HG02588 (cell line): ENCODE measurements at regions not wholly inside any gene's neighbourhood (a gene's known extent, or its start where the extent isn't known, plus 50 kb on each side); places are given as distances from the start of the nearest gene placed in this dataset.

Experiments
- ATAC-seq: cut with Tn5 transposase; IDR thresholded peaks from one replicate; pipeline ENCODE4 v1.9.1; 2021; ENCODE audit warnings: mild to moderate bottlenecking, moderate library complexity; ENCODE audit not compliant: unreplicated experiment

GRCh38 chr1:232484856-232485255, 145.1 kb downstream of the SIPA1L2 start:
- no peak for ATAC-seq

GRCh38 chr1:232483826-232484225, 146.1 kb downstream of the SIPA1L2 start:
- no peak for ATAC-seq

- ATAC-seq, result no peak
Measured at GRCh38 chr1:232481091-232481490, 148.8 kb downstream of the SIPA1L2 start.

GRCh38 chr1:232477728-232478127, 152.2 kb downstream of the SIPA1L2 start:
- no peak for ATAC-seq

DNA sequence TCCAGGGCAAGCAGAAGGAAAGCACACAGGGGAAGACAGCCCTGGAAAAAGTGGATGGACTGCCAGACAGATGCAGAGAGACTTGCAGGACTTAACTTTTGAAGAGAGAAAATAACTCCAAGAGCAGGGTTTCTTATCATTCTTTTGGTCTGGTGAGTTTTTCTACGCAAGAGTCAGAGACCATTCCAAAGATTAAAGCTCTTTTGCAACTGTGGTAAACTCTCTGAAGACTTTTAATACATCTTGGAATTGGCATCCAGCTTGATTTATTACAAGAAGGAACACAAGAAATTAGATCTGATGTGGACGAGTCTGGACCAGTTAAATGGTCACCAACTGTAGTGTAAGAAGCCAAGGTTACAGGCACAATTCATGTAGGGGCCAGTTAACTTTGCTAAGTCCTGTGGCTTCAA, 153.4 kb downstream of the SIPA1L2 start:
- no peak for ATAC-seq

- ATAC-seq, result no peak
Measured at GRCh38 chr1:232474826-232475225, 155.1 kb downstream of the SIPA1L2 start.

GRCh38 chr1:232473900-232474299, 156.0 kb downstream of the SIPA1L2 start:
- no peak for ATAC-seq

DNA sequence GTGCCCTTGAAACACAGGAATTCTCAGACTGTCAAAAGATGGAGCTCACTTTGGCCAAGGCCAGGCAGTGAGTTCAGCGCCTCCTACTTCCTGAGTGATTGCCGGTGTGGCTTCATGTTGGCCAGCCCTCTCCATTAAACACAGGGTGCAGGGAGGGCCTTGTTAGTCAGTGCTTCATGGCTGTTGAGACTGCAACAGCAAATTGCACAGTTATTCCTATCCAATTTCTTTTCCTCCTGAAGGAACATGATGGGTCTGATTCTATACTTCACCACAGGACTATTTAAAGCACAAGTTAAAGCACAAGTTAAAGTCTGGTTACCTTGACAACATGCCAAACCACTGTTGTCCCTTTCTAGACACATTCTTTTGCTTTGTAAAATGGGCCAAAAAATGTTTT, 156.6 kb downstream of the SIPA1L2 start:
- ATAC-seq, result no peak

DNA sequence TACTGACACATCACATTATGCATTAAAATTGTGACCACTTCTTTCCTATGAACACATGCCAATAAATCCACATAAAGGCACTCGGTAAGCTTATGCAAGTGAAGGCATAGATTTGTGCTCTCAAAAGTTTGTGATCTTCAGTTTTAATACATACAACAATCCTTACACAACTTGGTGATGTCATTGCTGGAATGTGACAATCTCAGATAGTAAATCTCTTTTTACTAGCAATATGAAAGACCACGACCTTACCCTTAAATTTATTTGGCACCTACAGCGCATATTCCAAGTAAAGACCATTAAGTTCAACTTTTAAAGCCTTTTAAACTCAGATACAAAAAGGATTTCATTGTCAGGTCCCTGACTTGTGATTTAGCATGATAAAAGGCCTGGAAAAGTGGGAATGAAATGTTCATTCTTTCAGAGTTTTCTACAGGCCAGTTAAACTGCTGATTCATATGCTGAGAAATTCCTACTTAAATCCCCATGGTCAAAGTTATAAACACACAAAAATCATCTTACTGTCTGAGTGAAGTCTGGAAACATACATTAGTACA, 157.4 kb downstream of the SIPA1L2 start:
- ATAC-seq, result no peak

GRCh38 chr1:232471250-232471649, 158.7 kb downstream of the SIPA1L2 start:
- no peak for ATAC-seq

GRCh38 chr1:232470711-232471110, 159.2 kb downstream of the SIPA1L2 start:
- ATAC-seq, result no peak

- ATAC-seq, result no peak
Measured at GRCh38 chr1:232468249-232468648, 161.7 kb downstream of the SIPA1L2 start.

GRCh38 chr1:232467073-232467760, 162.7 kb downstream of the SIPA1L2 start:
- no peak for ATAC-seq

GRCh38 chr1:232464325-232464724, 165.6 kb downstream of the SIPA1L2 start:
- no peak for ATAC-seq

DNA sequence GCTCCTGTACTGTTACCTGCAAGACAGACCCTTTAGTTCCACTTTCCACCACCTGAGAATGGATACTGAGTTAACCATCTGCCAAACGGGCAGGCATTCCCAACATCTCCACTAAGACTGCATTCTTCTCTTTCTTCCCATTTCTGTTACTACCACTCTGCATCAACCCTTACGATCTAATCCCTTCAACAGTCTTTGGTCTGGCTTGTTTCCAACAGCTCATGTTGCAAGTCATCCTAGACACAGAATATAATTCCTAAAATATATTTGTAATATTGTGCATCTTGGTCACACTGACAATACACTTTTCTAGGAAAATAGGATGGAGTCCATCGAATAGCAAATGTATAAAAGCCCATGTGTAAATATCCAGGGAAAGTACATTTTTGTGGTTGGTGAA, 166.7 kb downstream of the SIPA1L2 start:
- ATAC-seq, result no peak

DNA sequence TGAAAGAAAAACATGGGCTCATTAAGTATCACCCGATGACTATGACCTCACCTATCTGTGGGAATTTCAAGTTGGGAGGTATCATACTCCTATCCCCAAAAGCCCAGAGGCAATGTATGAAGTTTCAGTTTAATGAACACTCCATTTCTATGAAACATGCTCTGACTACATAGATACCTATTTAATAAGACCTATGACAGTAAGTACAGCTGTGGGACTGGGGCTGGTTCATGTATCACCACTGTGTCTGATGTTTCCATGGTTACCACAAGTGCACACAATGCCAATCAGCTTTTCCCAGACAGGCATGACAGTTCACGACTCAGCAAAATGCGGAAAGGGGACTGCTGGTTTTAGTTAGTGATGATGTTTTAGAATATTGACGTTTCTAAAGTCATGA, 167.7 kb downstream of the SIPA1L2 start:
- no peak for ATAC-seq

- no peak for ATAC-seq
Measured at GRCh38 chr1:232459826-232460225, 170.1 kb downstream of the SIPA1L2 start.

- ATAC-seq, result no peak
Measured at GRCh38 chr1:232459087-232459486, 170.8 kb downstream of the SIPA1L2 start.

GRCh38 chr1:232457595-232457994, 172.3 kb downstream of the SIPA1L2 start:
- peak; percentile 92 for ATAC-seq

- ATAC-seq, result no peak
Measured at GRCh38 chr1:232456714-232457113, 173.2 kb downstream of the SIPA1L2 start.

DNA sequence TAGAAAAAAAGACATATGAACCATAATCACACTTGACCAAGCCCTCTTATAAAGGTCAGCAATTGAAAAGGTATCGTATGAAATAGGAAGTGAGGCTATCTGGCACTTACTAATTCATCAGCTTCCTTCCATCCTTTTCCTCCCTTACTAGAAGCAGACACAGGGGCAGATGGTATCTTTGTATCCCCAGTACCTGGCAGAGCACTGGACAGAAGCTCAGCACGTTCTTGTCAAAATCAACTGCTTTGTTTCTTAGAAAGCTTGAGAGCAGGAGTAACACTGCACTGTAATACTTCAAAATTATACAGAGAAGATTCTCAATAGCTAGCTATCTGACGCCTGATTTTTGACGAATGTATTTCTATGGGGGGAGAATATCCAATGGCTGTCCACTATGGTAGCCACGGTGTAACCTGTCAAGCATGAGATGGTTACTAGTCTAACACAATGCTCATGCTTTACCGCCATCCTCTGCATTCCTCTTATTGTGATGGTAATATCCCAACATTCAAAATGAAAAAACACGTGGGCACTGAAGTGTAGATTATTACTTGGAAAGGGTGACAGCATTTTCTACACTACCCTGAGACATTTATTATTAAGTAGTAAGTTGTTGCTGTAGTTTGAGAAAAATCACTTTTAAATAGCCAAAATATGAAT, 175.6 kb downstream of the SIPA1L2 start:
- ATAC-seq, result no peak

DNA sequence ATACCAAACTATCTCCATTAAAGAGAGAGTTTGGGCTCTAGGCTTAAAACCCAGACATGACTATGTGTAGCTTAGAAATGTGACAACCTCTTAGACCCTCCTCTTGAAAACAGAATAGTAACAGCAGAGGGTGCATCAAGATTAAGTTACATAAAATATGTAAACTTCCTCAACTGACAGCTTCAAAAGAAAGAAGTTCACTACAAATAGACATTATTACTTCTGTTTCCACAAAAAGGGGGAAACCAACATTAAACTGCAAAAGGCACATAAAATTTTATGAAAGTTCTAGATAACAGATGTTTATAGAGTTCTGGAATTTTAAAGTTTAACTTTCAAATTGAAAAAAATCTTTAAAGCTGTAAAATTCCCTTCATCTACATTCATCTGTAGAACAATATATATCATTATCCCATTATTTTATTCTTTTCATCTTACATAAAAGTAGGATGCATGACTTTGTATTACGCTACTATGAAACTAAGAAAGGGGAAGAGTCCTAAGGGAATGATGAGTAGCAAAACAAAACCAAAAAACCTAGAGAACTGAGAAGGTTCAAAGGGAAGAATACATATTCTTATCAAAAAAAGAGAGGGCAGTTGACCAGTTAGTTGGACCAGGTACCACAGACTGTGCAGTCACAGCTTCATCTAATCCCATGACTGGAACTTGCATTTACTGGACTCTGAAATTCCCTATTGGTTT, 177.0 kb downstream of the SIPA1L2 start:
- ATAC-seq, result no peak
